K562 (cell line): ENCODE measurements at regions not wholly inside any gene's neighbourhood (a gene's known extent, or its start where the extent isn't known, plus 50 kb on each side); places are given as distances from the start of the nearest gene placed in this dataset.

Experiments
- ATAC-seq: fragments of 200-7000 bp; cut with Tn5 transposase; 3 replicates; pipeline ENCODE4 v1.9.1; 2020; ENCODE audit warnings: moderate library complexity
- BruUV-seq: library from RNA; stranded (reverse); fragments of 400-500 nt; replicated peaks from 2 replicates; lab custom pipeline; 2021; lab: Mats Ljungman, UMichigan
- CTCF ChIA-PET: fragments of 300-600 bp; formaldehyde crosslinking; extraction: SDS; loops from one replicate; lab custom pipeline; 2021; ENCODE audit warnings: low intra/inter-chr PET ratio; lab: Yijun Ruan, JAX
- POLR2A ChIA-PET: fragments of 300-600, 350-650 bp; sonication (Branson Sonifier 250); formaldehyde crosslinking; extraction: SDS; loops from one replicate; lab custom pipeline; 2021; ENCODE audit warnings: antibody characterized with exemption, inconsistent platforms; lab: Yijun Ruan, JAX
- DNase-seq, 4 experiments: peaks; one replicate each; pipeline versions ENCODE4 v3.0.0 to v3.0.0-alpha.2; 2011 to 2018; ENCODE audit warnings: low spot score in 3 of 4, mixed read lengths in 3 of 4; ENCODE audit errors: extremely low read depth in 1 of 4
- FAIRE-seq: peaks from 2 replicates; lab custom pipeline; 2011; peaks lifted over from hg19 to GRCh38; lab: Jason Lieb, UNC
- H2AFZ ChIP-seq: 2 replicates; pipeline ENCODE4 v1.6.0; 2011; ENCODE audit warnings: low read depth, low read length, control low read depth, inconsistent platforms
- H3K27ac ChIP-seq: fragments of 200-600 bp; 3 replicates; pipeline ENCODE4 v1.8.0; 2011; ENCODE audit warnings: low read depth, mild to moderate bottlenecking, control low read depth, inconsistent platforms, low read length, moderate library complexity, mixed read lengths; ENCODE audit errors: extremely low read depth
- H3K27me3 ChIP-seq, 2 experiments: fragments of 300-600 bp in 1 of 2; 2 replicates in 1 of 2; 3 replicates in 1 of 2; pipeline versions ENCODE4 v1.6.0 to v1.8.0; 2011; ENCODE audit warnings: inconsistent platforms in 2 of 2, low read length in 2 of 2, mild to moderate bottlenecking in 1 of 2, mixed read lengths in 1 of 2, moderate library complexity in 1 of 2; ENCODE audit not compliant: control insufficient read depth in 2 of 2, insufficient read depth in 2 of 2
- H3K36me3 ChIP-seq: fragments of 300-600 bp; 3 replicates; pipeline ENCODE4 v1.8.0; 2011; ENCODE audit warnings: mild to moderate bottlenecking, low read length, inconsistent platforms; ENCODE audit not compliant: control insufficient read depth, insufficient read depth
- H3K4me1 ChIP-seq, 2 experiments: fragments of 200-600 bp in 1 of 2; replicated peaks in 1 of 2; 2 replicates in 1 of 2; 3 replicates in 1 of 2; pipeline versions ENCODE4 v1.5.1 to v1.8.0; 2011; ENCODE audit warnings: inconsistent platforms in 2 of 2, low read length in 2 of 2, mild to moderate bottlenecking in 1 of 2, mixed read lengths in 1 of 2, moderate library complexity in 1 of 2; ENCODE audit not compliant: control insufficient read depth in 2 of 2, insufficient read depth in 2 of 2
- H3K4me2 ChIP-seq: 2 replicates; pipeline ENCODE4 v1.6.1; 2011; ENCODE audit warnings: low read length, control low read depth, inconsistent platforms, mixed read lengths; ENCODE audit not compliant: insufficient read depth
- H3K4me3 ChIP-seq: fragments of 200-600 bp; sonication (generic), shearing (Covaris generic); 2 replicates; pipeline ENCODE4 v1.5.1; 2016; ENCODE audit warnings: control low read depth, inconsistent platforms
- H3K79me2 ChIP-seq: fragments of 200-600 bp; 3 replicates; pipeline ENCODE4 v1.8.0; 2011; ENCODE audit warnings: low read length, inconsistent platforms; ENCODE audit not compliant: control insufficient read depth, insufficient read depth
- H3K9ac ChIP-seq, 2 experiments: 2 replicates each; pipeline versions ENCODE4 v1.6.0 to v1.6.1; 2011; ENCODE audit warnings: low read depth in 2 of 2, low read length in 2 of 2, control low read depth in 1 of 2, inconsistent platforms in 1 of 2, mild to moderate bottlenecking in 1 of 2, mixed read lengths in 1 of 2; ENCODE audit not compliant: insufficient read depth in 1 of 2
- H3K9me1 ChIP-seq: one replicate; pipeline ENCODE4 v1.6.0; 2011; ENCODE audit warnings: inconsistent platforms, mild to moderate bottlenecking, low read length, moderate library complexity; ENCODE audit not compliant: control insufficient read depth, insufficient read depth
- H3K9me3 ChIP-seq: replicated peaks from 2 replicates; pipeline ENCODE4 v1.5.1; 2011; ENCODE audit warnings: low read depth, low read length, inconsistent platforms; ENCODE audit not compliant: control insufficient read depth, insufficient read depth
- H4K20me1 ChIP-seq: replicated peaks from 2 replicates; pipeline ENCODE4 v1.6.1; 2011; ENCODE audit warnings: low read length, inconsistent platforms, mixed read lengths; ENCODE audit not compliant: control insufficient read depth, insufficient read depth
- ATF2 ChIP-seq: sonication (generic); formaldehyde crosslinking; IDR thresholded peaks from 2 replicates; pipeline ENCODE4 v1.8.1; 2022; ENCODE audit warnings: missing genetic modification reagents
- ETV6 ChIP-seq, 3 experiments: fragments of 150-350 bp in 1 of 3; sonication (generic) in 1 of 3; formaldehyde crosslinking in 1 of 3; IDR thresholded peaks; 2 replicates each; pipeline versions ENCODE4 v1.6.1 to v1.8.0; 2014 to 2022; ENCODE audit warnings: borderline replicate concordance in 2 of 3, low read depth in 2 of 3, antibody characterized with exemption in 1 of 3, low read length in 1 of 3, mild to moderate bottlenecking in 1 of 3, missing genetic modification reagents in 1 of 3
- FOXJ2 ChIP-seq: fragments of 200-800 bp; sonication (Bioruptor generic); IDR thresholded peaks from 2 replicates; pipeline ENCODE4 v1.6.1; 2016; ENCODE audit warnings: missing genetic modification characterization, missing compliant biosample characterization
- GTF2E2 ChIP-seq: fragments of 200-800 bp; sonication (Bioruptor generic); IDR thresholded peaks from 2 replicates; pipeline ENCODE4 v1.6.1; 2016; ENCODE audit warnings: missing genetic modification characterization, missing compliant biosample characterization
- POLR2H ChIP-seq: IDR thresholded peaks from 2 replicates; pipeline ENCODE4 v1.6.1; 2016; ENCODE audit warnings: missing genetic modification characterization, low read depth, mild to moderate bottlenecking, control low read depth, missing compliant biosample characterization, moderate library complexity
- PRPF4 ChIP-seq: fragments of 200-400 bp; formaldehyde crosslinking; IDR thresholded peaks from one replicate; pipeline ENCODE4 v1.6.1; 2017; ENCODE audit warnings: low read length, low read depth, mild to moderate bottlenecking; ENCODE audit not compliant: insufficient read depth, poor library complexity, severe bottlenecking
- RBM15 ChIP-seq: fragments of 200-400 bp; formaldehyde crosslinking; IDR thresholded peaks from 2 replicates; pipeline ENCODE4 v1.6.1; 2018; ENCODE audit warnings: mild to moderate bottlenecking, low read length, moderate library complexity; ENCODE audit not compliant: insufficient read depth
- ZNF140 ChIP-seq: fragments of 250-450 bp; sonication (Bioruptor Pico); IDR thresholded peaks from 2 replicates; pipeline ENCODE4 v1.8.0; 2021; ENCODE audit warnings: moderate library complexity, mild to moderate bottlenecking, inconsistent platforms
- ZNF511 ChIP-seq: sonication (generic); formaldehyde crosslinking; IDR thresholded peaks from 2 replicates; pipeline ENCODE4 v1.8.0; 2022; ENCODE audit warnings: mild to moderate bottlenecking, missing genetic modification reagents
- ZNF551 ChIP-seq: fragments of 250-450 bp; sonication (Bioruptor Pico); IDR thresholded peaks from 2 replicates; pipeline ENCODE4 v1.5.0; 2021; ENCODE audit warnings: mild to moderate bottlenecking, moderate library complexity
- ZNF592 ChIP-seq: fragments of 450-650 bp; IDR thresholded peaks from 2 replicates; pipeline ENCODE4 v1.6.1; 2017; ENCODE audit warnings: antibody characterized with exemption, mild to moderate bottlenecking
- ZNF639 ChIP-seq, 2 experiments: fragments of 200-800 bp in 1 of 2; sonication (Bioruptor generic) in 1 of 2; sonication (generic) in 1 of 2; formaldehyde crosslinking in 1 of 2; IDR thresholded peaks in 1 of 2; conservative IDR thresholded peaks in 1 of 2; 2 replicates each; pipeline versions ENCODE4 v1.5.0 to v1.6.1; 2016 to 2020; ENCODE audit warnings: missing compliant biosample characterization in 1 of 2, missing genetic modification characterization in 1 of 2, missing genetic modification reagents in 1 of 2
- WGBS: fragments of 100-300 bp; shearing (Covaris generic); methylation state at CpG from one replicate; pipeline ENCODE4 v1.1.6; 2016; ENCODE audit warnings: low coverage, mixed read lengths; ENCODE audit not compliant: insufficient coverage; ENCODE audit errors: missing lambda C conversion rate; 5-methylcytosine and 5-hydroxymethylcytosine counted together
- in situ Hi-C: fragments of 300-500 bp; cut with MboI; formaldehyde crosslinking; loops from 4 replicates; pipeline ENCODE4 v1.15.0; 2018; ENCODE audit warnings: inconsistent platforms, mixed read lengths
- intact Hi-C: fragments of 100-400 bp; cut with micrococcal nuclease; formaldehyde crosslinking; loops from 2 replicates; pipeline ENCODE4 v1.14.2; 2022

- TF ChIP-seq ETV6 (IDR thresholded peaks at IDR 0.05; ENCODE audit: borderline replicate concordance in 1 of 2, low read depth in 2 of 2, low read length in 1 of 2) (no peak), ETV6 (CRISPR knock-in tag; IDR thresholded peaks at IDR 0.05; ENCODE audit: borderline replicate concordance) (no peak), ZNF140 (CRISPR knock-in tag) (no peak), ZNF551 (no peak), PRPF4 (no peak)
Observed at GRCh38 chr7:52877240-52877639, 158.2 kb upstream of the POM121L12 start (continued).

GRCh38 chr7:52876402-52876801 is 159.0 kb upstream of the POM121L12 start:
- ChIA-PET POLR2A (no interaction called here), CTCF (no interaction called here)
- H3K9me3 ChIP-seq, result no peaks in the 10 kb centered on the region; the same call in none of the 2 replicates
- H3K9me1 ChIP-seq, result no peaks in the 10 kb centered on the region
- FAIRE-seq (no peak), ATAC-seq (no peak), DNase-seq (no peak)
- H3K9ac ChIP-seq, result no peak overlapping the region
- no peaks in the 10 kb centered on the region for H3K4me1 ChIP-seq
- H4K20me1 ChIP-seq, result no peaks in the 10 kb centered on the region
- H3K36me3 ChIP-seq, result no peaks in the 10 kb centered on the region
- WGBS, result 2% methylated on average over 3 of the region's 3 CpGs
- H3K27me3 ChIP-seq, result no peaks in the 10 kb centered on the region
- no TSS peak for BruUV-seq
- in situ Hi-C loops, result no loop called here
- no peak overlapping the region for H3K27ac ChIP-seq
- no peak overlapping the region for H2AFZ ChIP-seq
- H3K79me2 ChIP-seq, result no peaks in the 10 kb centered on the region
- intact Hi-C loops, result no loop called here
- H3K4me2 ChIP-seq, result no peak overlapping the region
- no peak overlapping the region for H3K4me3 ChIP-seq
- TF ChIP-seq RBM15 (no peak), FOXJ2 (tag) (no peak), ZNF592 (no peak), ZNF639 (CRISPR knock-in tag; conservative IDR thresholded peaks at IDR 0.05 in 1 of 2, IDR thresholded peaks at IDR 0.05 in 1 of 2) (no peak), ATF2 (CRISPR knock-in tag) (no peak), ZNF511 (CRISPR knock-in tag) (no peak), GTF2E2 (tag) (no peak), POLR2H (tag) (no peak)
